Liver (tissue), 8 donors: ENCODE measurements at regions not wholly inside any gene's neighbourhood (a gene's known extent, or its start where the extent isn't known, plus 50 kb on each side); places are given as distances from the start of the nearest gene placed in this dataset.
"Not testable (repeated sequence)": the region's sequence is repeated elsewhere in the genome, so short reads cannot be mapped to it uniquely, and the experiment has no call there.

Experiments used
- DNase-seq: peaks from one replicate; pipeline ENCODE4 v3.0.0-alpha.2; 2017; ENCODE audit warnings: low spot score
- H3K27ac ChIP-seq, 2 donors: one replicate each; pipeline ENCODE4 v1.7.0; 2013; ENCODE audit warnings: inconsistent platforms in 2 of 2, low read length in 2 of 2, control low read depth in 1 of 2, low read depth in 1 of 2, mild to moderate bottlenecking in 1 of 2
- H3K27me3 ChIP-seq, 4 donors: one replicate each; pipeline versions ENCODE4 v1.6.1 to v1.7.0; 2013; ENCODE audit warnings: low read length in 3 of 4, inconsistent platforms in 1 of 4, mild to moderate bottlenecking in 1 of 4, moderate library complexity in 1 of 4; ENCODE audit not compliant: control insufficient read depth in 4 of 4, insufficient read depth in 4 of 4
- H3K36me3 ChIP-seq, 4 donors: one replicate each; pipeline versions ENCODE4 v1.6.1 to v1.7.0; 2013; ENCODE audit warnings: low read length in 3 of 4, mild to moderate bottlenecking in 3 of 4, low read depth in 1 of 4, moderate library complexity in 1 of 4; ENCODE audit not compliant: control insufficient read depth in 4 of 4, insufficient read depth in 3 of 4
- H3K4me1 ChIP-seq, 4 donors: one replicate each; pipeline versions ENCODE4 v1.6.1 to v1.7.0; 2013; ENCODE audit warnings: low read length in 3 of 4, mild to moderate bottlenecking in 3 of 4, moderate library complexity in 1 of 4; ENCODE audit not compliant: control insufficient read depth in 4 of 4, insufficient read depth in 4 of 4
- H3K4me3 ChIP-seq, 3 donors: one replicate each; pipeline versions ENCODE4 v1.6.1 to v1.7.0; 2013; ENCODE audit warnings: low read length in 3 of 3, control low read depth in 1 of 3, low read depth in 1 of 3, mild to moderate bottlenecking in 1 of 3
- H3K9ac ChIP-seq, 2 donors: one replicate each; pipeline ENCODE4 v1.7.0; 2013; ENCODE audit warnings: low read length in 2 of 2, mild to moderate bottlenecking in 2 of 2, moderate library complexity in 2 of 2, control low read depth in 1 of 2, low read depth in 1 of 2
- H3K9me3 ChIP-seq, 4 donors: one replicate each; pipeline versions ENCODE4 v1.6.1 to v1.7.0; 2013; ENCODE audit warnings: low read length in 3 of 4; ENCODE audit not compliant: control insufficient read depth in 4 of 4
- FOXA2 ChIP-seq: IDR thresholded peaks from 2 replicates; pipeline ENCODE4 v1.6.1; 2016; ENCODE audit warnings: antibody characterized with exemption
- HNF4A ChIP-seq, 2 donors: conservative IDR thresholded peaks; 2 replicates each; pipeline ENCODE4 v1.6.1; 2016; ENCODE audit warnings: antibody characterized with exemption in 2 of 2, mild to moderate bottlenecking in 2 of 2
- RAD21 ChIP-seq, 2 donors: IDR thresholded peaks; 2 replicates each; pipeline ENCODE4 v1.6.1; 2016; ENCODE audit warnings: antibody characterized with exemption in 2 of 2, mild to moderate bottlenecking in 2 of 2
- RXRA ChIP-seq, 2 donors: IDR thresholded peaks; 2 replicates each; pipeline ENCODE4 v1.6.1; 2017 to 2018; ENCODE audit warnings: antibody characterized with exemption in 2 of 2, mild to moderate bottlenecking in 1 of 2
- TAF1 ChIP-seq: conservative IDR thresholded peaks from 2 replicates; pipeline ENCODE4 v1.6.1; 2016; ENCODE audit warnings: antibody characterized with exemption, mild to moderate bottlenecking
- YY1 ChIP-seq: IDR thresholded peaks from 2 replicates; pipeline ENCODE4 v1.6.1; 2016; ENCODE audit warnings: antibody characterized with exemption, mild to moderate bottlenecking
- WGBS: extraction: QIAGEN DNeasy Blood & Tissue Kit; methylation state at CpG from one replicate; pipeline ENCODE4 v1.1.7; 2013; 5-methylcytosine and 5-hydroxymethylcytosine counted together
- TF ChIP-seq, protein P1 (sequence below): IDR thresholded peaks from 2 replicates; pipeline ENCODE4 v1.6.1; 2016; ENCODE audit warnings: antibody characterized with exemption, mild to moderate bottlenecking
- TF ChIP-seq, protein P2 (sequence below): fragments of 150-350 bp; IDR thresholded peaks from 2 replicates; pipeline ENCODE4 v1.5.1; 2017; ENCODE audit warnings: improper control_type of control experiment, low read depth, low read length; ENCODE audit not compliant: missing input control
- TF ChIP-seq, protein P3 (sequence below): IDR thresholded peaks from 2 replicates; pipeline ENCODE4 v1.6.1; 2016; ENCODE audit warnings: antibody characterized with exemption
- donor health status: healthy.
- donor health status: healthy.
- donor health status: healthy.
- donor health status: healthy.
- donor health status: healthy.

DNA sequence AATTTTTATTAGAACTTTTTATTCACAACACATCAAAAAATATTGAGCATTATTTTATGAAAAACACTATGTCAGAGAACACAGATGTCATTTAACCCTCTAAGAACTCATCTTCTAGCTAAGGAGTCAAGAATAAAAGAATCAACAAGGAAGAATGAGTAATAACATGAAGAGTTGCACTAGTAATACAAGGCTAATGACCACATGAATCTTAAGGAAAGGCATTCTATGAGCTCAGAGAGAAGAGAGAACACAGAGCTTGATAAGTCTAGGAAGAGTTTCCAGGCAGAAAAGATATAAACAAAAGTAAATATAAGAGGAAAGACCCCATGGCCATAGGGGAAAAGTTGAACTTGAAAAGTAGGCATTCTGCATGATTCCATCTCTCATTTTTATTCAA, 166.5 kb downstream of the MAIP1 start (continued):
- TF ChIP-seq, protein P1, sequence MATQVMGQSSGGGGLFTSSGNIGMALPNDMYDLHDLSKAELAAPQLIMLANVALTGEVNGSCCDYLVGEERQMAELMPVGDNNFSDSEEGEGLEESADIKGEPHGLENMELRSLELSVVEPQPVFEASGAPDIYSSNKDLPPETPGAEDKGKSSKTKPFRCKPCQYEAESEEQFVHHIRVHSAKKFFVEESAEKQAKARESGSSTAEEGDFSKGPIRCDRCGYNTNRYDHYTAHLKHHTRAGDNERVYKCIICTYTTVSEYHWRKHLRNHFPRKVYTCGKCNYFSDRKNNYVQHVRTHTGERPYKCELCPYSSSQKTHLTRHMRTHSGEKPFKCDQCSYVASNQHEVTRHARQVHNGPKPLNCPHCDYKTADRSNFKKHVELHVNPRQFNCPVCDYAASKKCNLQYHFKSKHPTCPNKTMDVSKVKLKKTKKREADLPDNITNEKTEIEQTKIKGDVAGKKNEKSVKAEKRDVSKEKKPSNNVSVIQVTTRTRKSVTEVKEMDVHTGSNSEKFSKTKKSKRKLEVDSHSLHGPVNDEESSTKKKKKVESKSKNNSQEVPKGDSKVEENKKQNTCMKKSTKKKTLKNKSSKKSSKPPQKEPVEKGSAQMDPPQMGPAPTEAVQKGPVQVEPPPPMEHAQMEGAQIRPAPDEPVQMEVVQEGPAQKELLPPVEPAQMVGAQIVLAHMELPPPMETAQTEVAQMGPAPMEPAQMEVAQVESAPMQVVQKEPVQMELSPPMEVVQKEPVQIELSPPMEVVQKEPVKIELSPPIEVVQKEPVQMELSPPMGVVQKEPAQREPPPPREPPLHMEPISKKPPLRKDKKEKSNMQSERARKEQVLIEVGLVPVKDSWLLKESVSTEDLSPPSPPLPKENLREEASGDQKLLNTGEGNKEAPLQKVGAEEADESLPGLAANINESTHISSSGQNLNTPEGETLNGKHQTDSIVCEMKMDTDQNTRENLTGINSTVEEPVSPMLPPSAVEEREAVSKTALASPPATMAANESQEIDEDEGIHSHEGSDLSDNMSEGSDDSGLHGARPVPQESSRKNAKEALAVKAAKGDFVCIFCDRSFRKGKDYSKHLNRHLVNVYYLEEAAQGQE: no peak

DNA sequence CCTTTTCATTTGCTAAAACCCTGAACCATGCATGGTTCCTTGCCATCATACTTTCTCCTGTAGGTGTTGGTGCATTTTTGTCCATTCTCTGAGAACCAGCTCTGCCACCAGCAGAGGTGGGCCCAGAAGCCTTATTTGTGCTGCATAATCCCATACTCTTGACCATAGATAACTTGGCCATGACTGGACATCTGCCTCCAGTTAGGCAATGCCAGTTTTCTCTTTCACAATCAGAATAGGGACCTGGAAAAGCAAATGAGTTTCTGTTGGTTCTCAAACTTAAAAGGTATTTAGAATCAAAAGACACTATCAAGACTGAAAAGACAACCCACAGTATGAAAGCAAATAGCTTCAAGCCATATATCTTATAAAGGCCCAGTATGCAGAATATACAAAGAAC, 167.3 kb downstream of the MAIP1 start:
- no peak for DNase-seq
- Histone ChIP-seq H3K4me3 (no peak overlapping the region), H3K9me3 (no peaks in the 10 kb centered on the region), H3K36me3 (no peaks in the 10 kb centered on the region), H3K27ac (no peak overlapping the region), H3K9ac (no peak overlapping the region), H3K4me1 (peaks cover 8 to 24% (median 15%) of the 10 kb centered on the region in 4 donors), H3K27me3 (no peaks in the 10 kb centered on the region)
- TF ChIP-seq RXRA (IDR thresholded peaks at IDR 0.05): no peak
- peak; percentile 14 to 46 for TF ChIP-seq RAD21 (IDR thresholded peaks at IDR 0.05)
- TF ChIP-seq, protein P2, sequence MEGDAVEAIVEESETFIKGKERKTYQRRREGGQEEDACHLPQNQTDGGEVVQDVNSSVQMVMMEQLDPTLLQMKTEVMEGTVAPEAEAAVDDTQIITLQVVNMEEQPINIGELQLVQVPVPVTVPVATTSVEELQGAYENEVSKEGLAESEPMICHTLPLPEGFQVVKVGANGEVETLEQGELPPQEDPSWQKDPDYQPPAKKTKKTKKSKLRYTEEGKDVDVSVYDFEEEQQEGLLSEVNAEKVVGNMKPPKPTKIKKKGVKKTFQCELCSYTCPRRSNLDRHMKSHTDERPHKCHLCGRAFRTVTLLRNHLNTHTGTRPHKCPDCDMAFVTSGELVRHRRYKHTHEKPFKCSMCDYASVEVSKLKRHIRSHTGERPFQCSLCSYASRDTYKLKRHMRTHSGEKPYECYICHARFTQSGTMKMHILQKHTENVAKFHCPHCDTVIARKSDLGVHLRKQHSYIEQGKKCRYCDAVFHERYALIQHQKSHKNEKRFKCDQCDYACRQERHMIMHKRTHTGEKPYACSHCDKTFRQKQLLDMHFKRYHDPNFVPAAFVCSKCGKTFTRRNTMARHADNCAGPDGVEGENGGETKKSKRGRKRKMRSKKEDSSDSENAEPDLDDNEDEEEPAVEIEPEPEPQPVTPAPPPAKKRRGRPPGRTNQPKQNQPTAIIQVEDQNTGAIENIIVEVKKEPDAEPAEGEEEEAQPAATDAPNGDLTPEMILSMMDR: no peak
- TF ChIP-seq, protein P3, sequence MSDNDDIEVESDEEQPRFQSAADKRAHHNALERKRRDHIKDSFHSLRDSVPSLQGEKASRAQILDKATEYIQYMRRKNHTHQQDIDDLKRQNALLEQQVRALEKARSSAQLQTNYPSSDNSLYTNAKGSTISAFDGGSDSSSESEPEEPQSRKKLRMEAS: peak; percentile 4
- TF ChIP-seq HNF4A (conservative IDR thresholded peaks at IDR 0.05): peak; percentile 27 to 36
- TF ChIP-seq TAF1: no peak
- TF ChIP-seq FOXA2: no peak
- TF ChIP-seq YY1: no peak

DNA sequence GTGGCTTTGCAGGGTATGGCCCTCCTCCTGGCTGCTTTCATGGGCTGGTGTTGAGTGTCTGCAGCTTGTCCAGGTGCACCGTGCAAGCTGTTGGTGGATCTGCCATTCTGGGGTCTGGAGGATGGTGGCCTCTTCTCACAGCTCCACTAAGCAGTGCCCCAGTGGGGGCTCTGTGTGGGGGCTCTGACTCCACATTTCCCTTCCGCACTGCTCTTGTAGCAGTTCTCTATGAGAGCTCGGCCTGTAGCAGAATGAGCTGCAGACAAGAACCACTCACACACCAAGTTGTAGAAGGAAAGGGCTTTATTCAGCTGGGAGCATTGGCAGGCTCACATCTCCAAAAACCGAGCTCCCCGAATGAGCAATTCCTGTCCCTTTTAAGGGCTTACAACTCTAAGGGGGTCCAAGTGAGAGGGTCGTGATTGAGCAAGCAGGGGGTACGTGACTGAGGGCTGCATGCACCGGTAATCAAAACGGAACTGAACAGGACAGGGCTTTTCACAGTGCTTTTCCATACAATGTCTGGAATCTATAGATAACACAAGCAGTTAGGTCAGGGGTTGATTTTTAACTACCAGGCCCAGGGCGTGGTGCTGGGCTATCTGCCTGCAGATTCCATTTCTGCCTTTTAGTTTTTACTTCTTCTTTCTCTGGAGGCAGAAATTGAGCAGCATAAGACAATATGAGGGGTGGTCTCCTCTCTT, 169.4 kb downstream of the MAIP1 start:
- H3K27ac ChIP-seq, H3K9me3 ChIP-seq, H3K4me3 ChIP-seq, H3K9ac ChIP-seq, DNase-seq, H3K36me3 ChIP-seq, H3K27me3 ChIP-seq: not testable (repeated sequence)
- peaks cover 8 to 30% (median 18%) of the 10 kb centered on the region in 4 donors for H3K4me1 ChIP-seq
- 85% methylated on average over 10 of the region's 10 CpGs for WGBS
